T-helper 2 cell treated with Interferon-gamma antibody and Interleukin-4, amounts not matched to agents 5 μg/mL and 100 μg/mL, for 36 hours (primary cell): ENCODE measurements at regions not wholly inside any gene's neighbourhood (a gene's known extent, or its start where the extent isn't known, plus 50 kb on each side); places are given as distances from the start of the nearest gene placed in this dataset.

Experiments used
- DNase-seq: peaks from one replicate; pipeline ENCODE4 v3.0.0; 2021; ENCODE audit warnings: low spot score
- H3K27ac Mint-ChIP-seq: one replicate; pipeline ENCODE4 v1.8.0; 2021; ENCODE audit warnings: mild to moderate bottlenecking, mixed read lengths
- H3K27me3 Mint-ChIP-seq: one replicate; pipeline ENCODE4 v1.8.0; 2021; ENCODE audit warnings: low read depth, mixed read lengths
- H3K36me3 Mint-ChIP-seq: one replicate; pipeline ENCODE4 v1.8.0; 2021; ENCODE audit warnings: low read depth, mixed read lengths
- H3K4me1 Mint-ChIP-seq: one replicate; pipeline ENCODE4 v1.8.0; 2021; ENCODE audit warnings: low read depth, mixed read lengths
- H3K4me3 Mint-ChIP-seq: one replicate; pipeline ENCODE4 v1.8.0; 2022; ENCODE audit warnings: mild to moderate bottlenecking, moderate library complexity, mixed read lengths
- H3K9me3 Mint-ChIP-seq: one replicate; pipeline ENCODE4 v1.8.0; 2021; ENCODE audit warnings: mixed read lengths

DNA sequence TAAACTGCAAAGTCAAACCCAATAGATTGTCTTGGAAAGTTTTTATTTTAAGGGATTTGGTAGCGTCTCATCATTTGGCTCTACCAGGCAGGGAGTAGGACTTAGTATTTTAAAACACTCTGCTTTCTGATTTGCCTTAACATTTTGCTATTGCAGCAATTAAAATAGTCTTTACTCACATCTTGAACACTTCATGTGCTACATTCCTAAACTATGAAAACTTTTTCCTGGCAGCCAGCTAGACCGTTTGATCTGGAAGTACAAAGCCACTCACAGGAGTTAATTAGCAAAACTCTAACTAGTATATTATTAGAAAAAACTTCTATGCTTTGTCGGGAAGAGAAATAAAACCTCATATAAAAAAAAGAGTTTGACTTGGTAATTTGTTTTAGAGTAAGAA lies 111.4 kb downstream of the TFPI2 start:
- Mint-ChIP-seq H3K27ac (no peak overlapping the region), H3K9me3 (no peaks in the 10 kb centered on the region), H3K4me1 (no peaks in the 10 kb centered on the region), H3K27me3 (no peaks in the 10 kb centered on the region), H3K4me3 (no peak overlapping the region), H3K36me3 (no peaks in the 10 kb centered on the region)
- DNase-seq = no peak

- H3K27me3 Mint-ChIP-seq = no peaks in the 10 kb centered on the region
- H3K27ac Mint-ChIP-seq = no peak overlapping the region
- H3K4me1 Mint-ChIP-seq = no peaks in the 10 kb centered on the region
- no peaks in the 10 kb centered on the region for H3K36me3 Mint-ChIP-seq
- H3K9me3 Mint-ChIP-seq = no peaks in the 10 kb centered on the region
- DNase-seq = no peak
- no peak overlapping the region for H3K4me3 Mint-ChIP-seq
Observed at GRCh38 chr7:93778384-93778783, 112.2 kb downstream of the TFPI2 start.

DNA sequence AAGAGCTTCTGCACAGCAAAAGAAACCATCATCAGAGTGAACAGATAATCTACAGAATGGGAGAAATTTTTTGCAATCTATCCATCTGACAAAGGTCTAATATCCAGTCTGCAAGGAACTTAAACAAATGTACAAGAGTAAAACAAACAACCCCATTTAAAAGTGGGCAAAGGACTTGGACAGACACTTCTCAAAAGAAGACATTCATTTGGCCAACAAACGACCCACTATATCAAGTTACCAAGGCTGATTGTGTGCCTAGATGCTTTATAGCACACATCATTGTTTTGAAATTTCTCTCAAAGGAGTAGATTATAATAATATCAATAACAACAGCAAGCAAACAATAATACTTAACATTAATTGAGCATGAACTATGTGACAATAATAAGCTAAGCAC lies 117.1 kb downstream of the TFPI2 start:
- no peak for DNase-seq
- Mint-ChIP-seq H3K36me3 (no peaks in the 10 kb centered on the region), H3K4me3 (no peak overlapping the region), H3K27me3 (no peaks in the 10 kb centered on the region), H3K4me1 (no peaks in the 10 kb centered on the region), H3K9me3 (no peaks in the 10 kb centered on the region), H3K27ac (no peak overlapping the region)

- Mint-ChIP-seq H3K4me1 (no peaks in the 10 kb centered on the region), H3K27me3 (no peaks in the 10 kb centered on the region), H3K4me3 (no peak overlapping the region), H3K27ac (no peak overlapping the region), H3K9me3 (no peaks in the 10 kb centered on the region), H3K36me3 (no peaks in the 10 kb centered on the region)
- DNase-seq = no peak
Observed at GRCh38 chr7:93765475-93765874, 125.1 kb downstream of the TFPI2 start.

DNA sequence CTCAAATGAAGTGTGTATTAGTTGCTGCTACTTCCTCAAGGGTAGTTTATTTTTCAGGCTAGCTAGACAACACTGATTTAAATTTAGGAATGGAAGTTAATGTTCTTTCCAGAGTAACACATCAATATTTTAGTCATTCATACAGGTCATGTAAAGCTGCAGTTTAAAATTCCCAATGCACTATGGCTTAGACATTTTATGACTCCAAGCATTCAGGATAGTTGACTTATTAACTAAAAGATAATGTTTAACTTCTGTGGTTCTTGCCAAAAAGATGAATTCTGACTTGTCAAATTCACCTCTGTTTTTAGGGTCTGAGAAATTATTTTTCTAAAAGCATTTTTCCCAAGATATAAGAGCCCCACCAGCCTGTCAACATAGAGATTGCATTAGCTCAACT lies 131.9 kb downstream of the TFPI2 start:
- no peak overlapping the region for H3K27ac Mint-ChIP-seq
- no peaks in the 10 kb centered on the region for H3K36me3 Mint-ChIP-seq
- no peaks in the 10 kb centered on the region for H3K9me3 Mint-ChIP-seq
- no peak overlapping the region for H3K4me3 Mint-ChIP-seq
- no peak for DNase-seq
- no peaks in the 10 kb centered on the region for H3K4me1 Mint-ChIP-seq
- H3K27me3 Mint-ChIP-seq = no peaks in the 10 kb centered on the region

DNA sequence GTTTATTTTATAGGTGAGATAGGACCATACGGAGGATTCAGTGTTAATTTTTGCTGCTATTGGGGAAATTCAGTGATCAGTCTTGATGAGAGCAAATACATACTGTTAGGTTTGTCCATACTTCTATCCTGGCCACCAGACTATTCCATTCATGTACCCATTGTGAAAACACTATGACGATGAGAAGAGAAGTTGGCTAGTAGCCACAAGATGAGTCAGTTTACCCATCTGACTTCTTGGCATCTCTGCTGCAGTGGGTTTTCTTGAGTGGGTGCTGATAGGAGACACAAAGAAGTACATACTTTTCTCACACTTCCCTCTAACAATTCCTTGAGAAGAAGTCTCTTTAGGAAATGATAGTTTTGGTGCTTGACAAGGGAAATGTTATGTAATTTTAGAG lies 133.1 kb downstream of the TFPI2 start:
- Mint-ChIP-seq H3K4me1 (no peaks in the 10 kb centered on the region), H3K36me3 (no peaks in the 10 kb centered on the region), H3K27me3 (no peaks in the 10 kb centered on the region), H3K4me3 (no peak overlapping the region), H3K9me3 (no peaks in the 10 kb centered on the region), H3K27ac (no peak overlapping the region)
- no peak for DNase-seq

DNA sequence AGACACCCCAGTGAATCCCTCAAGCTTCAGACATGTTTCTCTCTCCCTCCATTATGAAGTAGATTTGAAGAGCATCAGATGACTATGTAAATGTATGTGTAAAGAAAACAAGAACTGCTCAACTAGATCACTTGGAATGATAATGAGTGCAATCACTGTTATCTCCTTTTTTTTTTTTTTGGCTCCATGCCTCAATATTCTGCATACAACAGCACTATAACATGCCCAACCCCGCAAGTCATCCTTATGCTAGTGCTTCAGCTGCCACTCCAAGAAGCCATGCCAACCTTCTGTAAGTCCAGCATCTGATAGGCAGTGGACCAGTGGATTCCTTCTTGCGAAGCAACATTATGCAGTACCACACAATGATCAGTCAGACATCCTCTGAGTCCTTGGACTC lies 133.7 kb downstream of the TFPI2 start:
- H3K36me3 Mint-ChIP-seq = no peaks in the 10 kb centered on the region
- H3K9me3 Mint-ChIP-seq = no peaks in the 10 kb centered on the region
- no peaks in the 10 kb centered on the region for H3K27me3 Mint-ChIP-seq
- no peaks in the 10 kb centered on the region for H3K4me1 Mint-ChIP-seq
- H3K4me3 Mint-ChIP-seq = no peak overlapping the region
- DNase-seq = no peak
- H3K27ac Mint-ChIP-seq = no peak overlapping the region

GRCh38 chr7:93751421-93751820 lies 139.1 kb downstream of the TFPI2 start:
- Mint-ChIP-seq H3K4me3 (no peak overlapping the region), H3K27me3 (no peaks in the 10 kb centered on the region)

DNA sequence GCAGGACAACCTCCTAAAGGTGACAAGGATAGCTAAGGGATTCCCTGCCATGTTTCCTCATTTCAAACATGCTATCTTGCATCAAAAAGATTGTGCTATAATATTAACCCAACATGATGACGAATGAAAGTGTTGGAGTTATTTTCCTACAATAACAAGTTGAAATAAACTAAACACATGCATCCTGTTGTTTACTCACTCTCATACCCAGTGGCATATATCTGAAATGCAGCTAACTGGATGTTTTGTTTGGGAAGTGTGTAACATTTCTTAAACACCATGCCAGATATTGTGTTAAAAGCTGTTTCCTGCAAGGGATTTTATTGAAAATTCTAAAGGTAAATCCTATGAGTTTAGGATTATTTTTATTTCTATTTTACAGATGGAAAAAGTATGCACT lies 139.6 kb downstream of the TFPI2 start:
- DNase-seq = no peak
- Mint-ChIP-seq H3K4me3 (no peak overlapping the region), H3K4me1 (no peaks in the 10 kb centered on the region), H3K9me3 (no peaks in the 10 kb centered on the region), H3K27me3 (no peaks in the 10 kb centered on the region), H3K27ac (no peak overlapping the region), H3K36me3 (no peaks in the 10 kb centered on the region)

More at GRCh38 chr7:93751421-93751820, 139.1 kb downstream of the TFPI2 start:
- H3K27ac Mint-ChIP-seq = no peak overlapping the region
- DNase-seq = no peak
- no peaks in the 10 kb centered on the region for H3K36me3 Mint-ChIP-seq
- H3K9me3 Mint-ChIP-seq = no peaks in the 10 kb centered on the region
- H3K4me1 Mint-ChIP-seq = no peaks in the 10 kb centered on the region

DNA sequence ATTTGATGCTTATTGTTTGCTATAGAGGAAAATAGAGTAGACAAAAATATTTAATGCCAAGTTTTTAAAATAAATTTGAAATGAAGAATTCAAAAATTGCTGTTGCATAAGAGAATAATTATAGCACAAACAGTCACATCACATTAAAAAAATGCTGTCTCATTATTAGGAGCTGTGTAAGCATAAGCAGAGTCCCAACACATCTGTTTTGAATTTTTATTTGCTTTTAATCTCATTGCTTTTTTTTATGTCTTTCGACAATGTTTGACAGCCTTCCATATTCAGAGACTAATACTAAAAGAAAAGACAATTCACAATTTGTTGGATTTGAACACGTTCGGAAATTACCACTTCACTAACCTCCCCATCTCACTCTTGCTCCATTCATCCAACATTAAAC lies 143.5 kb downstream of the TFPI2 start:
- no peaks in the 10 kb centered on the region for H3K27me3 Mint-ChIP-seq
- no peak overlapping the region for H3K4me3 Mint-ChIP-seq
- peaks cover 2% of the 10 kb centered on the region for H3K4me1 Mint-ChIP-seq
- no peaks in the 10 kb centered on the region for H3K36me3 Mint-ChIP-seq
- H3K27ac Mint-ChIP-seq = no peak overlapping the region
- no peaks in the 10 kb centered on the region for H3K9me3 Mint-ChIP-seq
- DNase-seq = no peak

DNA sequence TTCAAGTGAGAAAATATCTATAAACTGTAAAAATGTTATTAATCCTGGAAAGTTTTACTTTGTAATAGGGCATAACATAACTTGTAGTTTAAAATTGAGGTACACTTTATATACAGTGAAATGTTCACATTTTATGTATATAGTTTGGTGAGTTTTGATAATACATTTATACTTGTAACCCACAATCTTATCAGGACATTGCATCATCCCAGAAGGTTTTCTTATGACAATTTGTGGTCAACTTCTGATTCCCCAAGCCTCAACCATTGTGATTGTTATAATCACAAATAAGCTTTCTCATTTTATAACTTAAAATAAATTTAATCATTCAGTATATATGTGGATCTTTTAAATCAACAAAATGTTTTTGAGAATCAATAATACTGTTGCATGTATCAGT lies 151.1 kb downstream of the TFPI2 start:
- Mint-ChIP-seq H3K27ac (no peak overlapping the region), H3K36me3 (no peaks in the 10 kb centered on the region), H3K4me1 (peaks cover 2% of the 10 kb centered on the region), H3K9me3 (no peaks in the 10 kb centered on the region), H3K27me3 (peaks cover 6% of the 10 kb centered on the region), H3K4me3 (no peak overlapping the region)
- no peak for DNase-seq

- H3K27ac Mint-ChIP-seq = no peak overlapping the region
- H3K4me3 Mint-ChIP-seq = no peak overlapping the region
- H3K27me3 Mint-ChIP-seq = peaks cover 6% of the 10 kb centered on the region
- no peak for DNase-seq
- H3K36me3 Mint-ChIP-seq = no peaks in the 10 kb centered on the region
- H3K9me3 Mint-ChIP-seq = no peaks in the 10 kb centered on the region
- peaks cover 2% of the 10 kb centered on the region for H3K4me1 Mint-ChIP-seq
Observed at GRCh38 chr7:93737953-93738352, 152.6 kb downstream of the TFPI2 start.

GRCh38 chr7:93736668-93737369 lies 153.7 kb downstream of the TFPI2 start:
- DNase-seq = no peak
- H3K4me1 Mint-ChIP-seq = no peaks in the 10 kb centered on the region
- no peak overlapping the region for H3K27ac Mint-ChIP-seq
- no peaks in the 10 kb centered on the region for H3K36me3 Mint-ChIP-seq
- H3K27me3 Mint-ChIP-seq = peaks cover 8% of the 10 kb centered on the region
- H3K4me3 Mint-ChIP-seq = no peak overlapping the region
- no peaks in the 10 kb centered on the region for H3K9me3 Mint-ChIP-seq

DNA sequence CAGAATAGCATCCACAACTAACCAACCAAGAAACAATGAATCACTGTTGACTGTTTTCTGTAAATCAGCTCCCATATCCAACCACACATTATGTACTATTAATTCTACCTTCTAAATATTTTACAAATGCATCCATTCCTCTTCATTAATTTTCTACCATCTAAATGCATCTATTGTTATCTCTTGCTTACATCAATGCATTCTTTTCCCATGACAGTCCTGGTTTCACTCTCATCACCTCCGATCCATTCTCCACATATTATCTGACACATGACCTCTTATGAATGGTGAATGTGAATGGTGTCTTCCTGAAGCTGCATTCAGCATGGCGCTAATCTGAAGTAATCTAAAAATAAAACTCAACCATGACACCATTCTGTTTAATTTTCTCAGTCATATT lies 153.8 kb upstream of the CALCR start:
- no peak overlapping the region for H3K27ac Mint-ChIP-seq
- no peak overlapping the region for H3K4me3 Mint-ChIP-seq
- no peaks in the 10 kb centered on the region for H3K36me3 Mint-ChIP-seq
- no peaks in the 10 kb centered on the region for H3K9me3 Mint-ChIP-seq
- H3K4me1 Mint-ChIP-seq = no peaks in the 10 kb centered on the region
- peaks cover 5% of the 10 kb centered on the region for H3K27me3 Mint-ChIP-seq
- no peak for DNase-seq

DNA sequence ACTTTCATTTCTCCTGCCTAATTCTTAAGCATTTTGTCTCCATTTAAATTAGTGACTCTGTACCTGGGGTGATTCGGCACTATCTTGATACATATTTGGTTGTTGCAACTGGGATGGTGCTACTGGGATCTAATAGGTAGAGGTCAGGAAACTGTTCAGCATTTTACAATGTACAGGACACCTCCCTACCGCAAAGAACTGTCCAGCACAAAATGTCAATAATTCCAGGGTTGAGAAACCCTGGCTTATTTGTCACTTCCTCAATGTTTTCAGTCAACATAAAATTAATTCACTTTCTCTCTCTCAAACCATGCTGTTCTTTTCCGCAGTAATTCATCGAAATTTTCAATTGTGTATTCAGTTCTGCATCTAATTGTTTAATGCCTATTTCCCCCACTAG lies 151.4 kb upstream of the CALCR start:
- Mint-ChIP-seq H3K27ac (no peak overlapping the region), H3K27me3 (no peaks in the 10 kb centered on the region), H3K36me3 (no peaks in the 10 kb centered on the region), H3K4me1 (no peaks in the 10 kb centered on the region), H3K4me3 (no peak overlapping the region), H3K9me3 (no peaks in the 10 kb centered on the region)
- no peak for DNase-seq
